GM23338 (cell line): ENCODE measurements at regions not wholly inside any gene's neighbourhood (a gene's known extent, or its start where the extent isn't known, plus 50 kb on each side); places are given as distances from the start of the nearest gene placed in this dataset.

Experiments
- ATAC-seq: fragments of 200-7000 bp; cut with Tn5 transposase; 3 replicates; pipeline ENCODE4 v1.9.1; 2020
- DNase-seq: peaks from one replicate; pipeline ENCODE4 v3.0.0-alpha.2; 2015; ENCODE audit warnings: low spot score
- H2AFZ ChIP-seq: fragments of 200-600 bp; sonication (generic); 2 replicates; pipeline ENCODE4 v1.8.0; 2016; ENCODE audit warnings: antibody characterized with exemption, mild to moderate bottlenecking, moderate library complexity
- H3F3A ChIP-seq: fragments of 200-600 bp; sonication (generic); replicated peaks from 2 replicates; pipeline ENCODE4 v1.8.0; 2017; ENCODE audit warnings: antibody characterized with exemption, mixed run types, low read depth
- H3K27ac ChIP-seq: fragments of 200-600 bp; sonication (generic); 2 replicates; pipeline ENCODE4 v1.6.1; 2016; ENCODE audit warnings: low read depth
- H3K27me3 ChIP-seq: fragments of 200-600 bp; sonication (generic); 2 replicates; pipeline ENCODE4 v1.8.0; 2016; ENCODE audit warnings: mild to moderate bottlenecking, mixed run types, moderate library complexity; ENCODE audit not compliant: insufficient read depth
- H3K36me3 ChIP-seq: fragments of 200-600 bp; sonication (generic); 2 replicates; pipeline ENCODE4 v1.8.0; 2016; ENCODE audit warnings: mild to moderate bottlenecking; ENCODE audit not compliant: insufficient read depth
- H3K4me1 ChIP-seq: fragments of 200-600 bp; sonication (generic); 2 replicates; pipeline ENCODE4 v1.8.0; 2016; ENCODE audit warnings: mild to moderate bottlenecking, moderate library complexity; ENCODE audit not compliant: insufficient read depth
- H3K4me2 ChIP-seq: fragments of 200-600 bp; sonication (generic); 2 replicates; pipeline ENCODE4 v1.7.1; 2017; ENCODE audit warnings: mixed run types
- H3K4me3 ChIP-seq: fragments of 200-600 bp; sonication (generic); 2 replicates; pipeline ENCODE4 v1.6.1; 2016; ENCODE audit warnings: mixed run types
- H3K79me2 ChIP-seq: fragments of 200-600 bp; sonication (generic); replicated peaks from 2 replicates; pipeline ENCODE4 v1.8.0; 2017; ENCODE audit warnings: mild to moderate bottlenecking; ENCODE audit not compliant: insufficient read depth
- H3K9me2 ChIP-seq: fragments of 200-600 bp; sonication (generic); 2 replicates; pipeline ENCODE4 v1.8.0; 2017; ENCODE audit not compliant: insufficient read depth
- H4K20me1 ChIP-seq: fragments of 200-600 bp; sonication (generic); replicated peaks from 2 replicates; pipeline ENCODE4 v1.8.0; 2017; ENCODE audit warnings: mild to moderate bottlenecking; ENCODE audit not compliant: insufficient read depth
- H3K27ac Mint-ChIP-seq: 2 replicates; pipeline ENCODE4 v1.8.0; 2020; ENCODE audit warnings: inconsistent platforms, mild to moderate bottlenecking, moderate library complexity, mixed read lengths
- H3K27me3 Mint-ChIP-seq: 3 replicates; pipeline ENCODE4 v1.8.0; 2022; ENCODE audit warnings: low read depth, mild to moderate bottlenecking, moderate library complexity, mixed read lengths, inconsistent platforms; ENCODE audit not compliant: insufficient read depth, poor library complexity
- H3K36me3 Mint-ChIP-seq: 3 replicates; pipeline ENCODE4 v1.8.0; 2021; ENCODE audit warnings: low read depth, mild to moderate bottlenecking, inconsistent platforms, moderate library complexity, mixed read lengths
- H3K4me1 Mint-ChIP-seq: 3 replicates; pipeline ENCODE4 v1.8.0; 2020; ENCODE audit warnings: mild to moderate bottlenecking, inconsistent platforms, mixed read lengths
- H3K4me3 Mint-ChIP-seq: 3 replicates; pipeline ENCODE4 v1.8.0; 2021; ENCODE audit warnings: moderate library complexity, mild to moderate bottlenecking, inconsistent platforms, mixed read lengths
- H3K9me3 Mint-ChIP-seq: 3 replicates; pipeline ENCODE4 v1.8.0; 2020; ENCODE audit warnings: moderate library complexity, mild to moderate bottlenecking, inconsistent platforms, mixed read lengths
- CREB1 ChIP-seq: fragments of 250-450 bp; sonication (Bioruptor Pico); IDR thresholded peaks from 2 replicates; pipeline ENCODE4 v1.5.0; 2020; ENCODE audit warnings: low read depth, mild to moderate bottlenecking, moderate library complexity
- CTCF ChIP-seq, 2 experiments: fragments of 200-600 bp in 1 of 2; sonication (generic) in 1 of 2; conservative IDR thresholded peaks; 2 replicates each; pipeline versions ENCODE4 v1.5.1 to v1.6.1; 2016 to 2017; ENCODE audit warnings: antibody characterized with exemption in 2 of 2, low read depth in 2 of 2, mild to moderate bottlenecking in 2 of 2, moderate library complexity in 1 of 2
- ETS1 ChIP-seq: IDR thresholded peaks from 2 replicates; pipeline ENCODE4 v1.6.1; 2016; ENCODE audit warnings: antibody characterized with exemption
- EZH2 ChIP-seq: fragments of 200-600 bp; sonication (generic); IDR thresholded peaks from one replicate; pipeline ENCODE4 v1.8.0; 2017; ENCODE audit warnings: antibody characterized with exemption, mild to moderate bottlenecking, low read depth; ENCODE audit not compliant: unreplicated experiment
- EZH2phosphoT487 ChIP-seq: fragments of 200-600 bp; sonication (generic); IDR thresholded peaks from one replicate; pipeline ENCODE4 v1.8.1; 2018; ENCODE audit warnings: antibody characterized with exemption; ENCODE audit not compliant: unreplicated experiment
- JUNB ChIP-seq: IDR thresholded peaks from one replicate; pipeline ENCODE4 v1.6.1; 2016; ENCODE audit warnings: antibody characterized with exemption; ENCODE audit not compliant: unreplicated experiment
- NANOG ChIP-seq: IDR thresholded peaks from 2 replicates; pipeline ENCODE4 v1.6.1; 2016; ENCODE audit warnings: antibody characterized with exemption, borderline replicate concordance
- POLR2AphosphoS5 ChIP-seq: IDR thresholded peaks from 2 replicates; pipeline ENCODE4 v1.6.1; 2016; ENCODE audit warnings: antibody characterized with exemption, low read depth
- REST ChIP-seq: IDR thresholded peaks from one replicate; pipeline ENCODE4 v1.6.1; 2018; ENCODE audit warnings: antibody characterized with exemption; ENCODE audit not compliant: unreplicated experiment
- STAT1 ChIP-seq: IDR thresholded peaks from one replicate; pipeline ENCODE4 v1.6.1; 2016; ENCODE audit warnings: antibody characterized with exemption; ENCODE audit not compliant: unreplicated experiment
- ZNF114 ChIP-seq: fragments of 250-450 bp; sonication (Bioruptor Pico); IDR thresholded peaks from 2 replicates; pipeline ENCODE4 v1.5.0; 2020; ENCODE audit warnings: mild to moderate bottlenecking, moderate library complexity
- ZNF331 ChIP-seq: fragments of 250-450 bp; sonication (Bioruptor Pico); IDR thresholded peaks from 2 replicates; pipeline ENCODE4 v1.5.0; 2020; ENCODE audit warnings: low read depth, mild to moderate bottlenecking, moderate library complexity
- ZNF462 ChIP-seq: fragments of 250-450 bp; sonication (Bioruptor Pico); IDR thresholded peaks from 2 replicates; pipeline ENCODE4 v1.5.0; 2020; ENCODE audit warnings: mild to moderate bottlenecking, moderate library complexity

GRCh38 chr12:85529896-85530295 is 249.9 kb downstream of the ALX1 start:
- no peak for ATAC-seq
- H3K27me3 Mint-ChIP-seq, result peaks cover 1% of the 10 kb centered on the region

More at GRCh38 chr12:85529896-85530295, 249.9 kb downstream of the ALX1 start:
- no peak overlapping the region for H3K4me3 Mint-ChIP-seq
- no peaks in the 10 kb centered on the region for H3K36me3 ChIP-seq
- peaks cover 13% of the 10 kb centered on the region; the same call in 2 of the 3 replicates for H3K4me1 Mint-ChIP-seq
- no peaks in the 10 kb centered on the region for H3F3A ChIP-seq
- H3K27ac Mint-ChIP-seq, result no peak overlapping the region
- no peak overlapping the region for H2AFZ ChIP-seq
- H3K79me2 ChIP-seq, result no peaks in the 10 kb centered on the region
- no peak overlapping the region for H3K27ac ChIP-seq
- H3K9me2 ChIP-seq, result no peaks in the 10 kb centered on the region
- TF ChIP-seq ZNF114 (CRISPR knock-in tag) (no peak), JUNB (no peak), EZH2 (no peak), STAT1 (no peak), EZH2phosphoT487 (no peak), CTCF (conservative IDR thresholded peaks at IDR 0.05; ENCODE audit: low read depth in 2 of 2) (no peak), ZNF462 (CRISPR knock-in tag) (no peak), CREB1 (CRISPR knock-in tag) (no peak), NANOG (no peak), REST (no peak), ETS1 (no peak), ZNF331 (CRISPR knock-in tag) (no peak), POLR2AphosphoS5 (no peak)
- DNase-seq, result no peak
- H4K20me1 ChIP-seq, result no peaks in the 10 kb centered on the region
- no peaks in the 10 kb centered on the region for H3K36me3 Mint-ChIP-seq
- H3K4me1 ChIP-seq, result no peaks in the 10 kb centered on the region
- H3K4me2 ChIP-seq, result no peak overlapping the region
- H3K27me3 ChIP-seq, result no peaks in the 10 kb centered on the region
- H3K4me3 ChIP-seq, result no peak overlapping the region
- H3K9me3 Mint-ChIP-seq, result peaks cover 1% of the 10 kb centered on the region; the same call in 2 of the 3 replicates
